ENCODE measurements at regions not wholly inside any gene's neighbourhood (a gene's known extent, or its start where the extent isn't known, plus 50 kb on each side); places are given as distances from the start of the nearest gene placed in this dataset.
"Not testable (repeated sequence)": the region's sequence is repeated elsewhere in the genome, so short reads cannot be mapped to it uniquely, and the experiment has no call there.

GRCh38 chr9:129544761-129545160, 76.1 kb downstream of the C9orf50 start:
- no peak for DNase-seq

GRCh38 chr9:129542741-129543140, 78.2 kb downstream of the C9orf50 start:
- no peak for DNase-seq

- DNase-seq, result no peak
These were observed 79.6 kb downstream of the C9orf50 start for GRCh38 chr9:129541270-129541669.

DNA sequence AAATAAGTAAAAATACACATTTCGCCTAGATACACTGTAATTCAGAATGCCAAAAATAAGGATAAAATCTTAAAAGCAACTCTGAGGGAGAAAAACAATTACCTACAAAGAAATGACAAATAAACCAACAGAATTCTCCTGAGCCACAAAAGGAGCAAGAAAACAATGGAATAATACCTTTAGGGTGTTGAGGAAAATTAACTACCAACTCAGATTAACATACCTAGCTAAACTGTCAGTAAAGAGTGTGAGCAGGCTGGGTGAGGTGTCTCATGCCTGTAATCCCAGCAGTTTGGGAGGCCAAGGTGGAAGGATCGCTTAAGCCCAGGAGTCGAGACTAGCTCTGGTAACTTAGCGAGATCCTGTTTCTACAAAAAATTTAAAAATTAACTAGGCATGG, 81.5 kb downstream of the C9orf50 start:
- no peak for DNase-seq

- DNase-seq, result not testable (repeated sequence)
These were observed 89.0 kb downstream of the C9orf50 start for GRCh38 chr9:129531860-129532402.

DNA sequence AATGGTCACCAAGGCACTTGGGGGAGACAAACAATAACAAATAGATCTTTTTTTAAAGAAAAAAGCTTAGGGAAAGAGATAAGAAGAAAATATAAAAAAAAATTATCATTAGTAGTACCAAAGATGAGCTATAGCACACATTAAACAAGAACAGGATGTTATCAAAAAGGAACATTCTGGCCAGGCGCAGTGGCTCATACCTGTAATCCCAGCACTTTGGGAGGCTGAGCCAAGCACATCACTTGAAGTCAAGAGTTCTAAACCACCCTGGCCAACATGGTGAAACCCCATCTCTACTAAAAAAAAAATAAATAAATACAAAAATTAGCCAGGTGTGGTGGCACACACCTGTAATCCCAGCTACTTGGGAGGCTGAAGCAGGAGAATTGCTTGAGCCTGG, 92.9 kb downstream of the C9orf50 start:
- not testable (repeated sequence) for DNase-seq

GRCh38 chr9:129525656-129526196, 95.2 kb downstream of the C9orf50 start:
- DNase-seq, result no peak

- no peak for DNase-seq
These were observed 96.2 kb downstream of the C9orf50 start for GRCh38 chr9:129524582-129525270.

- DNase-seq, result no peak
These were observed 96.8 kb downstream of the C9orf50 start for GRCh38 chr9:129523943-129524581.

GRCh38 chr9:129522351-129522750, 98.5 kb downstream of the C9orf50 start:
- no peak for DNase-seq

DNA sequence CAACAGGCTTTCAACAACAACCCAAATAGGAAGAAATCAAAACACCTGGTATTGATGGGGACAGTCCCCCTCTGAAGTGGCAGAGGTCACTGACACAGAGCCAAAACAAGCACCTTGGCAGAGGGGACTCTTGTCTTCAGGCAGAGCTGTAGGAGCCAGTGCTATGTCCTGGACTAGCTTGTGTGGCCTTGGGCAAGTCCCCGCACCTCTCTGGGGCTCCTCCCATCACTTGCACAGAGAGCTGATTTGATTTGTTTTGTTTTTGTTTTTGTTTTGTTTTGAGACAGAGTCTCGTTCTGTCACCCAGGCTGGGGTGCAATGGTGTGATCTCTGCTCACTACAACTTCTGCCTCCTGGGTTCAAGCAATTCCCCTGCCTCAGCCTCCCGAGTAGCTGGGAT, 100.8 kb downstream of the C9orf50 start:
- DNase-seq, result no peak

DNA sequence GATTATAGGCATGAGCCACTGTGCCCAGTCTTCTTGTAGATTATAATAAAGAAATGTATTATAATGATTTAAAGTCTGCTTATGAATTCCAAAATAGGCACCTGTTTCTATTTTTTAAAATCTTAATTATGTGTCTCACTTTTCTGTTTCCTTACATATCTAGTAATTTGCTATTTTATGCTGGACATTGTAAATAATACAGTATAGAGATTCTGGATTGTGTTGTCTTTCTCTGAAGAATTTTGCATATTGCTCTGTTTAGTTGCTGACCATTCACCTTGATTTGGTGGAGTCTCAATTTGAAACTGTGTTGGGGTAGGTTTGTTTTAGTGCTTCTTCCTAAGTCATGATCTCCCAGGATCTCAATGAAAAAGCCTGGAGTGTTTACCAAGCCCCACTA, 102.8 kb downstream of the C9orf50 start:
- no peak for DNase-seq

DNA sequence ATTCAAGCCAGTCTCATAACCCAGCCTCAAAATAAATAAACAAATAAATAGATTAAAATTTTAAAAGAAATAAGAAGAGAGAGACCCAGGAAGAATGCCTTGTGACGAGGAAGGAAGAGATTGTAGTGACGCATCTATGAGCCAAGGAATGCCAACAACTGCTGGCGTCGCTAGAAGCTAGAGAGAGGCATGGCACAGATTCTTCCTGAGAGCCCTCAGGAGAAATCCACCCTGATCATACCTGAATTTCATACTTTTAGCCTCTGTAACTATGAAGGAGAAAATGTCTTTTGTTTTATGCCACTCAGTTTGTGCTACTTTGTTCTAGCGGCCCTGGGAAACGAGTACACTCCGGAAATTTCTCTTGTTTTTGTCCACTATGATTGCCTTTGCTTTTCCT, 103.9 kb downstream of the C9orf50 start:
- no peak for DNase-seq

GRCh38 chr9:129514891-129515290, 106.0 kb downstream of the C9orf50 start:
- no peak for DNase-seq

- DNase-seq, result no peak
These were observed 106.4 kb downstream of the C9orf50 start for GRCh38 chr9:129514497-129514867.

DNA sequence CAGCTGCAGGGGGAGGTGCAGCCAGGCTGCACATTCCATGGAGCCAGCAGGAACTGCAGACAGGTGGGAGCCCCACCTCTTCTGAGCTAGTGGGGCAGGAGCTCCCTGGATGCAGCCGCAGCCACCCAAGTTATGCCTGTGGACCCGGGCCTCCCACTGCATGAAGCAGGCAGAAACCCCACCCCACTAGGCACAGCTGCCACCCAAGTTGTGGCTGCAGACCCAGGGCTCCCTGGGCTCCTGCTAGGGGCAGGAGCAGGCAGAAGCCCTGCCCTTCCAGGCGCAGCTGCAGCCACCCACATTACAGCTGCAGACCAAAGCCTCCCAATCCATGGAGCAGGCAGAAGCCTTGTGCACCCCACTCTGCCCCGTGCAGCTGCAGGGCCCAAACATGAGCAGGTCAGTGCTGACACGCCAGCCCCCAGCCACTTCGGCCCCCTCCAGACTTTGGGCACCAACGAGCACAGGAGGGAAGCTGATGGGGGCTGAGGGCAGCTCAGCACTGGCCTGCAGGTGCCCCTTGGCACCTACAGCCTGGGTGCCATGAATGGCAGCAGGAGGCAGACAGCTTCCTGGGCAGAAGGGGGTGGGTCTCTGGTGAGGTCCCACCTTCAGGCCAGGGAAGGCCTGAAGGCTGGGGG, 106.9 kb downstream of the C9orf50 start:
- no peak for DNase-seq

DNA sequence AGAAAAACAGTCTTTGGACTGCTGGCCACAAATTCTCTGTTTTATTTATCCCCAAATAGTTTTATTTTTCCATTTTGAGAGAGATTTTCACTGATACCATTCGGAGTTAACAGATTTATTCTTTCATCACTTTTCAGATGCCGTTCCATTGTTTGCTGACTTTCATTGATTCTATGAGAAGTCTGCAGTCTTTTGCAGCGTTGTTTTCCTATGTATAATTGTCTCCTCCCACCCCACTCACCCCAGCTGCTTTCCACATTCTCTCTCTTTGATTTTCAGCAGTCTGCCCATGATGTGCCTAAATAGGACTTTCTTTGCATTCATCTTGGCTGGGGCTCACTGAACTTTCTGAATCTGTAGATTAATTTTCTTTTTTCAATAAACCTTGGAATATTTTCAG, 107.6 kb downstream of the C9orf50 start:
- DNase-seq, result no peak

DNA sequence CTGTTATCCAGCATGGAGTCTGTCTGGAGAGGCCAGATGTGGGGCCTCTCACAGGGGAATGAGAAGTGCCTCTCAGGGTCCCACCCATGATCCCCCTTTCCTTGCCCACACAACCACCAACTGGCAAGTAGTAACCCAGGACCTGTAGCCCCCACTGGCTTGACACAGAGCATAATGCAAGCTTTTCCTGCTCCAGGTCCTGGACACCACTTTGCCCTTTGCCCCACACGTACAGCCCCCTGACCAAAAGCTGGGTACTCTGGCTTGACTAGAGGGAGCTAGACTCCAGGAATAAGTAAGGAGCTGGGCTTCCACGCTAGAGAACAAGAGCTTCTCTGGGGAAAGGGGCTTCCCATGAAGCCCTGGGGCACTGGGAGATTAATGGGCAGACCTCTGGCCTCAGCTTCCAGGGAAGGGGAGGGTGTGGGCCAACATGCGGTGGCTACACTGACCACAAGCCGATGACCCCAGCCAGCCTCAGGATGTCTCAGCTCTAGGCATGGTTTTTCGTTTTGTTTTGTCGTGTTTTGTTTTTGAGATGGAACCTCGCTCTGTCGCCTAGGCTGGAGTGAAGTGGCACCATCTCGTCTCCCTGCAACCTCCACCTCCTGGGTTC, 109.5 kb downstream of the C9orf50 start:
- no peak for DNase-seq

DNA sequence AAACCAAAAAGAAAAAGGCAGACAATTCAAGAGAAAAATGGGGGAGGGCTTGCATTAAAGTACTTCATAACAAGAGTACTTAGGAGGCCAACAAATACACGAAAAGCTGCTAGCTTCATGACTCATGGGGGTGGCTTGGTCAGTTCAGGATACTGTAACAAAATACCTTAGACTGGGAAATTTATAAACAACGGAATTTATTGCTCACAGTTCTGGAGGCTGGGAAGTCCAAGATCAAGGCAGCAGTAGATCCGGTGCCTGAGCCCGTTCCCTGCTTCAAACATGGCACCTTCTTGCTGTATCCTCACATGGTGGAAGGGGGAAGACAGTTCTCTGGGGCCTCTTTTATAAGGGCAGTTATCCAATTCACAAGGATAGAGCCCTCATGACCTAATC, 111.4 kb downstream of the C9orf50 start:
- no peak for DNase-seq

DNA sequence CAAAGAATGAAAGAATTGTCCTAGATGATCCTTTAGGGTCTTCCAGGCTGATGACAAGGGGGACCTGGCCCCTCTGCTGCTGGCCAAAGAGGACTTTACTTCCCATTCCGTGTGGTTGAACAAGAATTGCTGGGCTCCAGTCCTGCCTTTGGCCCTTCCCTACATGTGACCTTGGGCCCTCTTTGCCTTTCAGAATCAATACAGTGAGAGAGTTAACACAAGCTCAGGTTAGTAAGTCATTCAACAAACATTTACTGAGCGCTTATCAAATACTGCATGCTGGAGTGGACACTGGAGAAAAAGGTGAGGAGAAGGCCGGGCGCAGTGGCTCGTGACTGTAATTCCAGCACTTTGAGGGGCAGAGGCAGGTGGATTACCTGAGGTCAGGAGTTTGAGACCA, 113.1 kb downstream of the C9orf50 start:
- no peak for DNase-seq

DNA sequence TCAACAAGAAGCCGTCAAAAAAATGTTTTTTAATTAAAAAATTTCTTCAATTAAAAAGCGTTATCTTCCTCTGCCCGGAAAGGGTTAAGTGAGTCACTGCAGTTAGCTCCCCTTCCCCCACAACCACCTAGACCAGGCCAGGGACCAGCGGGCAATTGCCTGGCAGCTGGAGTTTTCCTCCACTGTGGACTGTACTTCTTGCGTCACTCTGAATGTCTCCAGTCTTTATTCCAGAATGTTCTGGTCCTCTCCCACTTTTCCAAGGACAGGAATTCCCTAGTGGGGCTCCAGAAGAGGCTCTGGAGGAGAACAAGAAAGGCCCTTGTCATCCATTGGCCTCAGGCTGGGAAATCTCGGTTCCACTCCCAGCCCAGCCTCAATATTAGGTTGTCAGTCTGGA, 114.0 kb downstream of the C9orf50 start:
- no peak for DNase-seq

DNA sequence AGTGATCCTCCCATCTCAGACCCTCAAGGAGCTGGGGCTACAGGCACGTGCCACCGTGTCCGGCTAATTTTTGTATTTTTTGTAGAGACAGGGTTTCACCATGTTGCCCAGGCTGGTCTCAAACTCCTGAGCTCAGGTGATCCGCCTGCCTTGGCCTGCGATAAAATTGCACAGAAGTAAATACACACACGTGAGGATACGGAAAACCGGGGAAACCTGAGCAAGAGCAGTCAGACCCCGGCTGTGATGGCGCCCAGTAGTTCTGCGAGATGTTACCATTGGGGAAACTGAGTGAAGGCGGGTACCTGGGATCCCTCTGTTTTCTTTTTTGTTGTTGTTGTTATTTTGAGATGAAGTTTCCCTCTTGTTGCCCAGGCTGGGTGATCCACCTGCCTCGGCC, 114.9 kb downstream of the C9orf50 start:
- DNase-seq, result no peak

DNA sequence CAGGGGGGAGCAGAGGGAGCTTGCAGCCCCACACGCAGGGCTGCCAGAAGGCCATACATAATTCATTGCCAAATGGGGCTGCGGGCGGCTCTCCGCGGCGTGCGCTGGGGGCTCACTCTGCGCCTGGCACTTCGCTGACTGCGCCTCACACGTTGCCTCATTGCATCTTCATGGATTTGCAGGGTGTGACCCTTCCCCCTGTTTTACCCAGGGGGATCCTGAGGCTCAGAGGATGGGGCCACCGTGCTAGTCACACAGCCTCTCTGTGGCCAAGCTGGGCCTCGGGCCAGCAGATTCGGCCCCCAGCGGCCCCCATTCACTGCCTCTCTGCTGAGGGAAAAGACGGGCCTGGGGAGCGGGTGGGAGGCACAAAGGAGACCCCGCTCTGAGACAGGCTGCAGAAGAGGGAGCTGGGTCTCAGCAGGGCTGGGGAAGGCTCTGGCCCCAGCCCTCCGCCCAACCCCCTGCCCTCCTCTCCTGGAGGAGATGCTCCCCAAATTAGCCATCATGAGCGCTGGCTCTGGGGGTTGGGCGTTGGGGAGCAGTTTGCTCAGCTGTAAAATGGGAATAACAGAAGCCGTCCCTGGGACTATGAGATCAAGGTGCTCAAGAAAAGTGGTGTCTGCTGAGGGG, 115.5 kb downstream of the C9orf50 start:
- DNase-seq, result no peak

Data from NK-92 treated with Interleukin-12 subunit alpha and Interleukin-12 subunit beta, amount 100 ng/mL, for 24 hours (cell line).